ENCODE measurements at regions not wholly inside any gene's neighbourhood (a gene's known extent, or its start where the extent isn't known, plus 50 kb on each side); places are given as distances from the start of the nearest gene placed in this dataset.

GRCh38 chr1:58356402-58356801 lies 190.1 kb downstream of the OMA1 start:
- H3K4me3 ChIP-seq (ENCODE audit: low read depth, low read length): no peak overlapping the region
- TF ChIP-seq CTCF (IDR thresholded peaks at IDR 0.05; ENCODE audit: insufficient read depth, low read depth, low read length): no peak
- no peak for DNase-seq (ENCODE audit: low read depth)

DNA sequence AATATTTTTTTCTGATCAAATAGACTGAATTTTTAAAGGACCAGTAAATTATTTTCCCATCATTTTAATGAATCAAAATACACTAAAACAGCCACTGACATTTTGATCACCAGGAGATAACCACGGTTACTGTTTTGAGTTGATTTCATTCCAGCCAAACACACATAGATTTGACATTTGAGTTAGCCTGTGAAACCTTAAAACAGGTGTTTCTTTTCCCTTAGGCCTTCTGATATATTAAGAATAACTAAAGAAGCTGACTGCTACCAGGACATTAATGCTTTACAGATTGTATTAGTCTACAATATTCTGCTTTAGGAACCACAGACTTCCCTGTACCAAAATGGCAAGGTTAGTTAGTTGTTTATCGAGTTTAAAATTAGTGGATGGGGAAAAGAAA lies 193.4 kb downstream of the OMA1 start:
- no peak for DNase-seq (ENCODE audit: low read depth)
- no peak for TF ChIP-seq CTCF (IDR thresholded peaks at IDR 0.05; ENCODE audit: insufficient read depth, low read depth, low read length)
- no peak overlapping the region for H3K4me3 ChIP-seq (ENCODE audit: low read depth, low read length)

DNA sequence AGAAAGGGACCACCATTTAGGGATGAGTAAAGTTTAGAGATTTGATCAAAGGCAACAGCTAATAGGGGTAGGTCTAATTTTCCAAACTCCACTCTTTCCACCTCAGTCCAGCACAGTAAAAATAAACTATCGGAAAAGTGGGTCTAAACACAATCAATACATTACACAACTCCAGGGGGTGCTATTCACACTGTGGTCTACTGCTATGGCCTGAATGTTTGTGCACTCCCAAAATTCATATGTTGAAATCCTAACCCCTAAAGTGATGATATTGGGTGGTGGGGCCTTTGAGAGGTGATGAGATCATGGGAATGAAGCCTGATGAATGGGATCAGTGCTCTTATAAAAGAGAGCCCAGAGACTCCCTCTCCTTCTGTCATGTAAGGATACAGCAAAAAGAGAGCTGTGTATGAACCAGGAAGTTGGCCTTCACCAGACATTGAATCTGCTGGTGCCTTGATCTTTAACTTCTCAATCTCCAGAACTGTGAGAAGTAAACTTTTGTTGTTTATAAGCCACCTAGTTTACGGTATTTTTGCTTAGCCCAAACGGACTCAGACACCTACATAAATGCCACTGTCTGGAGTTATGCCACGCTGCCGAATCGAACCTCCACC lies 193.9 kb downstream of the OMA1 start:
- TF ChIP-seq CTCF (IDR thresholded peaks at IDR 0.05; ENCODE audit: insufficient read depth, low read depth, low read length): no peak
- H3K4me3 ChIP-seq (ENCODE audit: low read depth, low read length): no peak overlapping the region
- DNase-seq (ENCODE audit: low read depth): no peak

- no peak for TF ChIP-seq CTCF (IDR thresholded peaks at IDR 0.05; ENCODE audit: insufficient read depth, low read depth, low read length)
- no peak overlapping the region for H3K4me3 ChIP-seq (ENCODE audit: low read depth, low read length)
- DNase-seq (ENCODE audit: low read depth): no peak
These were observed 200.5 kb downstream of the OMA1 start for GRCh38 chr1:58346036-58346355.

DNA sequence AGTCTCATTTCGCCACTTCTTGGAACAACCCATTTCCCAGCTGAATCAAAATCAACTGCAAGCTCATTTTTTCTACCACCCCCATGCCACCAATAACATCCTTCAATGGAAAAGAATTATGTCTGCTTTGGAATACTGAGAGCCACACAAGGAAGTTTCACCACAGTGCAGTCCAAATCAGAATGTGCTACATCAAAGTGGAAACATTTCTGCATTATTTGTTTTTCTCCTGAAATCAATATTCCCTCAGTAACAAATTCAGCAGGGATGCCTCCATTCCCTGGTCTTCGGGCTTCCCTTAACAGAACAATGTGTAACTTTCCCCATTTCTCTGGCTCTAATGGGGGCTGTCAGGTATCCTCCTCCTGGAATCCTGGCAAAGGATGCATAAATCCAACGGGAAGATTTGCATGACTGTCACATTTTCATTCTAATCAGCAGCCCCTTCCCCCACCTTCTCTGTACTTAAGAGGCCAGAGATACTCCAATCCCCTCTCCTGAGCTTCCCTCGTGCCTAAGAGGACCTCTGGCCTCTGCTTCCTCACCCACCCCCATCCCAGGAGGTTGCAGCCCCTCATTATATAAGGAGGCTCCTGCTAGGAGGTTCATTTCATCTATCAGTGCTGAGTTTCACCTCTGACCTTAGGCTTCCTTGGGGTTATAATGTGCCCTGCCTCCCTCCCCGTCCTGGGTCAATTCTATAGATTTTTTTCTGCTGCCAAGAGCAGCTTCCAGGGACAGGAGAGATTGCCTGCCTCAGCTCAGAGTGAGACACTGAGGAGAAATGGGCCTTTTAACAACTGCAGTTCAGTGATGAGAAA lies 201.1 kb downstream of the OMA1 start:
- DNase-seq (ENCODE audit: low read depth): no peak
- TF ChIP-seq CTCF (IDR thresholded peaks at IDR 0.05; ENCODE audit: insufficient read depth, low read depth, low read length): no peak
- no peak overlapping the region for H3K4me3 ChIP-seq (ENCODE audit: low read depth, low read length)

DNA sequence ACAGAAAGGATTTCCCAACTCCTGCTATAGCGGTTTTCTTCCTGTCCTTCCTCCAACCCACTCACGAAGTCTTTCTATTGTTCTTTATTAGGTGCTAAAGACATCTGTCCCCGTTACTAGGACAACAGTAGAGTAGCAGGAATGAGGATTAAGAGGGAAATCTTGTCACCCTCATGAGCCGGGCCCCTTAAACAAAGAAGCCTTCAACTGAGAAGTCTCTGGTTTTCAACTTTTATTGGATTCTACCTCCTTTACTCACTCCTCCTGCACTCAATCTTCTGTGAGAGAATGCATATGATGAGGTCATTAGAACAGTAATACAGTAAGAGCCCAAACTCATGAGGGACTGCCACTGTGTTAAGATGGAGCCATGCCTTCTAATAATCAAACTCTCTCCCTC lies 206.3 kb downstream of the OMA1 start:
- TF ChIP-seq CTCF (IDR thresholded peaks at IDR 0.05; ENCODE audit: insufficient read depth, low read depth, low read length): no peak
- H3K4me3 ChIP-seq (ENCODE audit: low read depth, low read length): no peak overlapping the region
- DNase-seq (ENCODE audit: low read depth): no peak

Measured in fibroblast of villous mesenchyme (primary cell).